ENCODE measurements at regions not wholly inside any gene's neighbourhood (a gene's known extent, or its start where the extent isn't known, plus 50 kb on each side); places are given as distances from the start of the nearest gene placed in this dataset.

- DNase-seq = no peak
- Histone ChIP-seq H3K4me1 (no peaks in the 10 kb centered on the region), H3K9me3 (no peaks in the 10 kb centered on the region), H3K27me3 (no peaks in the 10 kb centered on the region), H3K27ac (no peak overlapping the region), H3K36me3 (no peaks in the 10 kb centered on the region), H3K4me3 (no peak overlapping the region)
- no peak for TF ChIP-seq CTCF (IDR thresholded peaks at IDR 0.05)
- TF ChIP-seq POLR2A (IDR thresholded peaks at IDR 0.05) = no peak
Measured at GRCh38 chr2:129176375-129176774, 803.1 kb upstream of the RAB6C start.

GRCh38 chr2:129178356-129178755, 801.1 kb upstream of the RAB6C start:
- no peaks in the 10 kb centered on the region for H3K4me1 ChIP-seq
- TF ChIP-seq POLR2A (IDR thresholded peaks at IDR 0.05) (no peak), CTCF (IDR thresholded peaks at IDR 0.05) (no peak)
- H3K36me3 ChIP-seq = no peaks in the 10 kb centered on the region
- no peak overlapping the region for H3K4me3 ChIP-seq
- no peak for DNase-seq
- no peak overlapping the region for H3K27ac ChIP-seq
- H3K27me3 ChIP-seq = no peaks in the 10 kb centered on the region
- H3K9me3 ChIP-seq = no peaks in the 10 kb centered on the region

- Histone ChIP-seq H3K4me3 (no peak overlapping the region), H3K27ac (no peak overlapping the region), H3K9me3 (no peaks in the 10 kb centered on the region), H3K27me3 (no peaks in the 10 kb centered on the region), H3K4me1 (no peaks in the 10 kb centered on the region), H3K36me3 (no peaks in the 10 kb centered on the region)
- no peak for TF ChIP-seq POLR2A (IDR thresholded peaks at IDR 0.05)
- TF ChIP-seq CTCF (IDR thresholded peaks at IDR 0.05) = no peak
- DNase-seq = no peak
Measured at GRCh38 chr2:129179199-129179598, 800.3 kb upstream of the RAB6C start.

- no peaks in the 10 kb centered on the region for H3K36me3 ChIP-seq
- TF ChIP-seq POLR2A (IDR thresholded peaks at IDR 0.05) (no peak), CTCF (IDR thresholded peaks at IDR 0.05) (no peak)
- no peak overlapping the region for H3K4me3 ChIP-seq
- H3K27me3 ChIP-seq = no peaks in the 10 kb centered on the region
- no peak for DNase-seq
- H3K9me3 ChIP-seq = no peaks in the 10 kb centered on the region
- H3K4me1 ChIP-seq = no peaks in the 10 kb centered on the region
- H3K27ac ChIP-seq = no peak overlapping the region
Measured at GRCh38 chr2:129180124-129180716, 799.2 kb upstream of the RAB6C start.

- no peaks in the 10 kb centered on the region for H3K36me3 ChIP-seq
- no peak overlapping the region for H3K27ac ChIP-seq
- H3K9me3 ChIP-seq = no peaks in the 10 kb centered on the region
- no peaks in the 10 kb centered on the region for H3K4me1 ChIP-seq
- DNase-seq = no peak
- TF ChIP-seq CTCF (IDR thresholded peaks at IDR 0.05) (no peak), POLR2A (IDR thresholded peaks at IDR 0.05) (no peak)
- no peaks in the 10 kb centered on the region for H3K27me3 ChIP-seq
- H3K4me3 ChIP-seq = no peak overlapping the region
Measured at GRCh38 chr2:129181433-129181832, 798.0 kb upstream of the RAB6C start.

- Histone ChIP-seq H3K4me3 (no peak overlapping the region), H3K27me3 (no peaks in the 10 kb centered on the region), H3K36me3 (no peaks in the 10 kb centered on the region), H3K27ac (no peak overlapping the region), H3K9me3 (no peaks in the 10 kb centered on the region), H3K4me1 (no peaks in the 10 kb centered on the region)
- TF ChIP-seq POLR2A (IDR thresholded peaks at IDR 0.05) = no peak
- TF ChIP-seq CTCF (IDR thresholded peaks at IDR 0.05) = no peak
- no peak for DNase-seq
Measured at GRCh38 chr2:129181963-129182362, 797.5 kb upstream of the RAB6C start.

Measured in Peyer's patch (tissue), 4 donors.